PC-9 (cell line): ENCODE measurements at regions not wholly inside any gene's neighbourhood (a gene's known extent, or its start where the extent isn't known, plus 50 kb on each side); places are given as distances from the start of the nearest gene placed in this dataset.

Experiments used
- BruUV-seq: library from RNA; stranded (reverse); fragments of 400-500 nt; replicated peaks from 2 replicates; lab custom pipeline; 2021; lab: Mats Ljungman, UMichigan
- CTCF ChIA-PET: fragments of 300-600 bp; sonication (Branson Sonifier 250); formaldehyde crosslinking; loops from one replicate; lab custom pipeline; 2022; ENCODE audit warnings: antibody characterized with exemption; lab: Charles Lee
- POLR2A ChIA-PET: fragments of 300-600 bp; sonication (Branson Sonifier 250); formaldehyde crosslinking; loops from one replicate; lab custom pipeline; 2022; ENCODE audit warnings: antibody characterized with exemption; ENCODE audit not compliant: unreplicated experiment; lab: Charles Lee
- DNase-seq, 2 experiments: peaks; one replicate each; pipeline versions ENCODE4 v3.0.0 to v3.0.0-alpha.2; 2015 to 2022; ENCODE audit warnings: mixed read lengths in 1 of 2
- H2AFZ ChIP-seq: fragments of 200-600 bp; sonication (generic); 2 replicates; pipeline ENCODE4 v1.8.1; 2017; ENCODE audit warnings: antibody characterized with exemption
- H3F3A ChIP-seq: fragments of 200-600 bp; sonication (generic); 2 replicates; pipeline ENCODE4 v1.8.1; 2017; ENCODE audit warnings: antibody characterized with exemption, mild to moderate bottlenecking, low read depth; ENCODE audit not compliant: insufficient read depth
- H3K27ac ChIP-seq: fragments of 200-600 bp; sonication (generic); 2 replicates; pipeline ENCODE4 v1.6.1; 2016; ENCODE audit warnings: mixed run types
- H3K27me3 ChIP-seq: fragments of 200-600 bp; sonication (generic); 2 replicates; pipeline ENCODE4 v1.6.1; 2016; ENCODE audit warnings: low read depth, mixed run types; ENCODE audit not compliant: insufficient read depth
- H3K36me3 ChIP-seq: fragments of 200-600 bp; sonication (generic); 2 replicates; pipeline ENCODE4 v1.6.1; 2016; ENCODE audit warnings: low read depth, mixed run types
- H3K4me1 ChIP-seq: fragments of 200-600 bp; sonication (generic); replicated peaks from 2 replicates; pipeline ENCODE4 v1.6.1; 2016; ENCODE audit warnings: mixed run types; ENCODE audit not compliant: insufficient read depth
- H3K4me2 ChIP-seq: fragments of 200-600 bp; sonication (generic); 2 replicates; pipeline ENCODE4 v1.6.1; 2017; ENCODE audit warnings: mixed run types
- H3K4me3 ChIP-seq: fragments of 200-600 bp; sonication (generic); 2 replicates; pipeline ENCODE4 v1.6.1; 2016; ENCODE audit warnings: mixed run types
- H3K79me2 ChIP-seq: fragments of 200-600 bp; sonication (generic); 2 replicates; pipeline ENCODE4 v1.6.1; 2017; ENCODE audit warnings: low read depth, mixed run types
- H3K9me2 ChIP-seq: fragments of 200-600 bp; sonication (generic); 2 replicates; pipeline ENCODE4 v1.8.1; 2017; ENCODE audit warnings: mild to moderate bottlenecking; ENCODE audit not compliant: insufficient read depth
- H3K9me3 ChIP-seq: fragments of 200-600 bp; sonication (generic); 2 replicates; pipeline ENCODE4 v1.8.1; 2016; ENCODE audit warnings: low read depth; ENCODE audit not compliant: insufficient read depth
- H4K20me1 ChIP-seq: fragments of 200-600 bp; sonication (generic); 2 replicates; pipeline ENCODE4 v1.8.1; 2017; ENCODE audit not compliant: insufficient read depth
- CTCF ChIP-seq: fragments of 200-600 bp; sonication (generic); conservative IDR thresholded peaks from 2 replicates; pipeline ENCODE4 v1.6.1; 2017; ENCODE audit warnings: mixed run types, antibody characterized with exemption, mild to moderate bottlenecking, moderate library complexity
- EZH2 ChIP-seq: fragments of 200-600 bp; sonication (generic); IDR thresholded peaks from 2 replicates; pipeline ENCODE4 v1.8.0; 2017; ENCODE audit warnings: antibody characterized with exemption, low read depth
- intact Hi-C: fragments of 100-400 bp; cut with micrococcal nuclease; formaldehyde crosslinking; loops from one replicate; pipeline ENCODE4 v1.10.0; 2022; ENCODE audit not compliant: unreplicated experiment

GRCh38 chr14:82521191-82521590, 987.5 kb upstream of the SEL1L start:
- intact Hi-C loops: no loop called here

GRCh38 chr14:82528016-82528415, 994.4 kb upstream of the SEL1L start:
- CTCF ChIA-PET: no interaction called here

More at GRCh38 chr14:82521191-82521590, 987.5 kb upstream of the SEL1L start:
- Histone ChIP-seq H4K20me1 (no peaks in the 10 kb centered on the region), H3K27ac (no peak overlapping the region), H3K36me3 (no peaks in the 10 kb centered on the region), H3K4me3 (no peak overlapping the region), H3K9me3 (no peaks in the 10 kb centered on the region), H3K27me3 (no peaks in the 10 kb centered on the region), H2AFZ (no peak overlapping the region), H3K4me2 (no peak overlapping the region), H3F3A (no peaks in the 10 kb centered on the region), H3K79me2 (no peaks in the 10 kb centered on the region), H3K9me2 (no peaks in the 10 kb centered on the region), H3K4me1 (no peaks in the 10 kb centered on the region)
- TF ChIP-seq CTCF: no peak
- TF ChIP-seq EZH2: no peak
- DNase-seq: no peak
- ChIA-PET CTCF (no interaction called here), POLR2A (no interaction called here)
- BruUV-seq: no TSS peak

GRCh38 chr14:82533351-82533750, 999.7 kb upstream of the SEL1L start:
- Histone ChIP-seq H3F3A (no peaks in the 10 kb centered on the region), H3K79me2 (no peaks in the 10 kb centered on the region), H3K9me2 (no peaks in the 10 kb centered on the region), H2AFZ (no peak overlapping the region), H3K9me3 (no peaks in the 10 kb centered on the region), H3K27ac (no peak overlapping the region), H4K20me1 (no peaks in the 10 kb centered on the region), H3K4me2 (no peak overlapping the region), H3K4me3 (no peak overlapping the region), H3K4me1 (no peaks in the 10 kb centered on the region), H3K27me3 (no peaks in the 10 kb centered on the region), H3K36me3 (no peaks in the 10 kb centered on the region)
- BruUV-seq: no TSS peak
- ChIA-PET POLR2A (no interaction called here), CTCF (no interaction called here)
- TF ChIP-seq EZH2: no peak
- TF ChIP-seq CTCF: no peak
- intact Hi-C loops: no loop called here
- DNase-seq: no peak

More at GRCh38 chr14:82528016-82528415, 994.4 kb upstream of the SEL1L start:
- Histone ChIP-seq H3K4me2 (no peak overlapping the region), H3K9me2 (no peaks in the 10 kb centered on the region), H2AFZ (no peak overlapping the region), H3K27me3 (no peaks in the 10 kb centered on the region), H3K79me2 (no peaks in the 10 kb centered on the region), H3F3A (no peaks in the 10 kb centered on the region), H4K20me1 (no peaks in the 10 kb centered on the region), H3K9me3 (no peaks in the 10 kb centered on the region), H3K36me3 (no peaks in the 10 kb centered on the region), H3K4me3 (no peak overlapping the region), H3K4me1 (no peaks in the 10 kb centered on the region), H3K27ac (no peak overlapping the region)
- intact Hi-C loops: no loop called here
- TF ChIP-seq EZH2 (no peak), CTCF (no peak)
- no peak for DNase-seq
- BruUV-seq: no TSS peak
- POLR2A ChIA-PET: no interaction called here
